Left renal cortex interstitium (tissue), 4 donors: ENCODE measurements at regions not wholly inside any gene's neighbourhood (a gene's known extent, or its start where the extent isn't known, plus 50 kb on each side); places are given as distances from the start of the nearest gene placed in this dataset.

ENCODE experiments used
- DNase-seq, 4 donors: peaks; one replicate each; pipeline ENCODE4 v3.0.0-alpha.2; 2013; ENCODE audit warnings: low read depth in 4 of 4, low spot score in 2 of 4, missing footprints in 1 of 4

DNA sequence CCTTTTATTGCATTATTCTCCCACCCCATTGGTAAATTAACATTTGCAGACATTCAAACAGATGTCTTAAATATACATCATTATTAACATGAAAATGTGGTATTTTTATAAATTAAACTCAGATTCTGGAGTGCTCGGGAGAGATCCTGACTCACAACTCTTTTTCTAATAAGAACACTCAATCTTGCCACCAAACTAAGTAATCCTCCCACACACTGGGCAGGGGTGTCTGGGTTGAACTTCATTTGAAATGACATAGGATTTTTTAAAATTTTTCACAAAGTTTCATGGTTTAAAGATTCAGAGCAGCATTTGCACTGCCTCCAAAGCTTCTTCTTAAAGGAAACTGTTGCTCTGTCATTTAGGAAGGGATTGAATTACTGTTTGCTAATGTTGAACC lies 754.3 kb downstream of the MECOM start:
- DNase-seq: no peak

DNA sequence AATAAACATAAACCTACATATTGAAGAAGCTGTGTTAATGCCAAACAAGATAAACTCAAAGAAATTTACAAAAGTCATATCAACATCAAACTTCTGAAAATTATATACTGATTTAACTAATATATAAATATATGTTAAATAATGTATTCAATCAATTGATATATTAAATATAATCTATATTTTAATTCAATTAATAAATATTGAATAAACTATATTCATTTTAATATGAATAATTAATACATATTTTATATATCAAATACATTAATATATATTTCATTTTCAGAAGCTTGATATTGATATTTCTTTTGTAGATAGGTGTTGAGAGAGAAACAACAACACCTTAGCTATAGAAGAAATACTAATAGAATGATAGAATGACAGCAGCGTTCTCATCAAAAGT lies 768.1 kb downstream of the MECOM start:
- DNase-seq: no peak

- no peak for DNase-seq
These were observed 769.3 kb downstream of the MECOM start for GRCh38 chr3:168894214-168894613.

DNA sequence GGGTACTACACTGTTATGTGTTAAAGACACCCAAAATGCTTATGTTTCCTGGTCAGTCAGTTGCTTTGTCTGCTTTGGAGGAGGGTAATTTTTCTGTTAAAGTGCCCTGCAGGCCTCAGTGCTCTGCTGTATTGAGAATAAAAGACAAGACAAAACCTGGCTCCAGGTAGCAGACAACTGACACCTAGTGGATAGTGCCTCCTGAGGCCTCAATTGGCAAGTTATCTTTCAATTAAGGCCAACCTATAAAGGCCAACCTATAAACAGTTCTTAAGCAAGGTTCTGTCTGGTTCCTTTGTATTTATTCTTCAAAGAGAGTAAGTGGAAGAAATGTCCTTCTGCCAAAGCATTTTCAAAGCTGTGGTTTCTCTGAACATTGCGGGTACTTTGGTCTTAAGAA lies 773.8 kb downstream of the MECOM start:
- DNase-seq: no peak

GRCh38 chr3:168888781-168889180 lies 774.7 kb downstream of the MECOM start:
- no peak for DNase-seq

- DNase-seq: no peak
These were observed 778.5 kb downstream of the MECOM start for GRCh38 chr3:168885028-168885427.

GRCh38 chr3:168884353-168884903 lies 779.1 kb downstream of the MECOM start:
- DNase-seq: no peak

- DNase-seq: no peak
These were observed 780.4 kb downstream of the MECOM start for GRCh38 chr3:168883145-168883544.

DNA sequence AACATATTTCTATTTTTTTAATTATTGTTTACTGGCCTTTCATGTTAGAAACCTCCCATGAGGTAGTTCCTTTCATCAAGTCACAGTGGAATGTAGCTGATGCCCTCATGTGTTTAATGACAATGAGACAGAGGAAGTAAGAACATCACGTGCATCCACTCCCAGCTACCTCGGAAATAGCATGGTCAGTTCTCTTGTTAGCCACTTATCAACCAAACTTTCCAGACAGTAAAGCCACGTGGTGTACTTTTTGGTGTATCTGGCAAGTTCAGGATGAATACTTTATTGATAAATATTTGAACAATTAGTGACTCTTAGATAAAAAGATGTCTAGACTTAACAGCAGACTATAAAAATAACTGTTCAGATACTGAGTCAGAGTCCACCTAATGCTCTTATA lies 781.7 kb downstream of the MECOM start:
- no peak for DNase-seq

DNA sequence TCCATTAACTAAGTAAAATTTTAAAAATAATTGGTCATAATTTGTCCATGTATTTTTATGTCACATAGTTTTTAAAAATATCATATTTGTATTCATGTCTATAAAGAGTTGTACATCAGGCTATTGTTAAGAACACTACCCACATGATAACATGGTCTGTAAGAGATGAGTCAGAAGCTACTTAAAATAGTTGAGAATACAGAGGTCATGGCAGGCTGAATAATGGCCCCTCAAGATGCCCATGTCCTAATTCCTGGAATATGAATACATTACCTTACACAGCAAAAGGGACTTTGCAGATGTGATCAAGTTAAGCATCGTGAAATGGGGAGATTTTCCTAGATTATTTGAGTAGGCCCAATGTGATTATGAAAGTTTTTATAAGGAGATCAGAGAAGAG lies 782.9 kb upstream of the GOLIM4 start:
- DNase-seq: no peak

GRCh38 chr3:168877899-168878298 lies 782.2 kb upstream of the GOLIM4 start:
- DNase-seq: no peak

DNA sequence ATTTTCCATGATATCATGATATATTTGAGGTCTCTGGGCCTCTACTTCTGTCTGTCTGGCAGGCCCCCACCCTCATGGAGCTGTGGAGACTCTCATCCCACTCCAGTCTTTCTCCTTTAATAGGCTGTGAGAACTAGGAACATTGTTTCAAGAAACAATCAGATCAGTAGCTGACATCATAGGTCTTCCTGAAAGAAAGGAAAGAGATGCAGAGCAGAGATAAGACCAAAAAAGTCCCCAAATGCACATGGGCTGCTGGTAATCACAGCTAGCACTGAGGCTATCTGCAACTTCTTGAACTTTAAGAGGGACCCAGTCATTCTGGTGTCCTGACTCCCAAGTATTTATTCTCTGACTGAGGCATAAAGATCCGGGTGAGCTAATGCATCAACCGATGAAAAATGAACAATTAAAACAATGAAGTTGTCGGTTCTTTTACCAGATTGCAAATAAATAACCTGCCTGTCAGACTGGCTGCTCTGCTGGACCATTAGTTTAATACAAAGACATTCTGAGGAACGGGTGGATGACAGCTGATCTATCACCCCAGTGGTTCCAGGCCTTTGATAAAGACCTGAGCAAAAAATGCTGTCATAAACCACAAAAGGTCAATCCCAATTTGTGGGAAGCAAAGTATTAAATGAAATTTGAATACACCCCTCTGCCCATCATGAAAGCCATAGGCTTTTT lies 780.8 kb upstream of the GOLIM4 start:
- DNase-seq: no peak

GRCh38 chr3:168872826-168873225 lies 777.1 kb upstream of the GOLIM4 start:
- DNase-seq: no peak

DNA sequence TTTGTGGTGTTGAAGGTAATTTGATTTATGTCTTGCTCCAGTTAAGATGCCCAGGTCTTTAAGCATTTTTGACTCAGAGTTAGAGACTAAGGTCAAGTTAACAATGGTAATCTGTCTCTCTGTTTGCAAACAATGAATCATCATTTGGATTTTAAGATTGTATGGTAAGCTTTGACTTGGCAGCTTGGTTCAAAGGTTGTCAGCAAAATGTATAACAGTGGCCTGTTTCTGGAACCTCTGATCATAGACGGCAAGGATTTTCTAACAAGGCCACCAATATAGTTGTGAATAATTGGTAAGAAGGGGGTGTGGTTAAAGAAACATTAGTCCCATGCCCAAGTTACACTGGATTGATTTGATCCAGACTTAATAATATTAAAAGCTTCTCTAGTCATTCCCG lies 775.2 kb upstream of the GOLIM4 start:
- no peak for DNase-seq

GRCh38 chr3:168865022-168865551 lies 769.4 kb upstream of the GOLIM4 start:
- no peak for DNase-seq

GRCh38 chr3:168864107-168865021 lies 768.6 kb upstream of the GOLIM4 start:
- no peak for DNase-seq

GRCh38 chr3:168863561-168863960 lies 767.8 kb upstream of the GOLIM4 start:
- no peak for DNase-seq

DNA sequence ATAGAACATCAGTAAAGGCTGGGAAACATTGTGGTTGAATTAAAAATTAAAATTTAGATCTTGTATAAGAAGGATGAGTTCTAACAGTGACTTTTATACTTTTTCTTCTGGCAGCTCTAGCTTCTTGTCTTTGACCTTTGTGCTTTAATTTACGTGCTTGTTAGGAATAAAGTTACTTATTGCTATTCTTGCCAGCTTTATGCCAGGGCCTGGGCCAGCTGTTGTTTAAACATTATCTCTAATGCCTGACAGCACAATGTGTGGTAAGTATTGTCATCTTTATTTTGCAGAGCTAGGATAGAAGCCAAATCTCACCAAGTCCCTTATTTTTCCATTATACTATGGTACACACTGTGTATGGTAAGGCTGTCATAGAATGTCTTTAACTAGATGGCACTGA lies 766.7 kb upstream of the GOLIM4 start:
- DNase-seq: no peak

GRCh38 chr3:168860592-168860991 lies 764.9 kb upstream of the GOLIM4 start:
- no peak for DNase-seq

- DNase-seq: no peak
These were observed 764.3 kb upstream of the GOLIM4 start for GRCh38 chr3:168860028-168860427.

- DNase-seq: no peak
These were observed 763.9 kb upstream of the GOLIM4 start for GRCh38 chr3:168859574-168859973.

- no peak for DNase-seq
These were observed 763.4 kb upstream of the GOLIM4 start for GRCh38 chr3:168859143-168859542.
